ENCODE measurements at regions not wholly inside any gene's neighbourhood (a gene's known extent, or its start where the extent isn't known, plus 50 kb on each side); places are given as distances from the start of the nearest gene placed in this dataset.

- ChIA-PET POLR2A (no interaction called here), RAD21 (ENCODE audit: low non-redundant PET in 1 of 2, low total read pairs in 2 of 2, uncharacterized antibody in 2 of 2, unreplicated experiment in 2 of 2) (no interaction called here), CTCF (interaction anchor here (0.6 to 1.3 kb wide), 2 partner anchors 33 to 334 kb away, joined by 3 read pairs; no protein-coding TSS in a partner anchor)
- Histone ChIP-seq H3K4me3 (replicated peaks in 1 of 2; ENCODE audit: low read depth in 1 of 2, low read length in 2 of 2) (no peak overlapping the region), H3K36me3 (ENCODE audit: control insufficient read depth in 1 of 2, insufficient read depth in 2 of 2, low read length in 2 of 2) (no peaks in the 10 kb centered on the region), H2AFZ (ENCODE audit: low read depth, low read length, poor library complexity, severe bottlenecking) (no peak overlapping the region), H4K20me1 (ENCODE audit: insufficient read depth) (no peaks in the 10 kb centered on the region), H3K27ac (ENCODE audit: low read depth, low read length) (no peak overlapping the region), H3K9ac (ENCODE audit: low read length) (no peak overlapping the region), H3K4me2 (ENCODE audit: low read length) (no peak overlapping the region), H3K27me3 (ENCODE audit: insufficient read depth, low read length) (no peaks in the 10 kb centered on the region), H3K79me2 (ENCODE audit: insufficient read depth, low read length) (no peaks in the 10 kb centered on the region), H3K9me2 (ENCODE audit: insufficient read depth) (no peaks in the 10 kb centered on the region), H3K4me1 (ENCODE audit: control insufficient read depth in 1 of 2, insufficient read depth in 2 of 2, low read length in 2 of 2) (no peaks in the 10 kb centered on the region), H3K9me3 (ENCODE audit: control insufficient read depth in 1 of 2, insufficient read depth in 1 of 2, low read depth in 1 of 2, low read length in 2 of 2) (no peaks in the 10 kb centered on the region)
- intact Hi-C loops (cut with micrococcal nuclease): loop anchor here (1.0 to 10.0 kb wide), 2 partner anchors 200 to 333 kb away; no protein-coding TSS in a partner anchor
- no TSS peak for BruUV-seq (replicated peaks)
- TF ChIP-seq FOSL1 (IDR thresholded peaks at IDR 0.05; ENCODE audit: low read depth) (no peak), CTCF (IDR thresholded peaks at IDR 0.05 in 2 of 3, conservative IDR thresholded peaks at IDR 0.05 in 1 of 3; ENCODE audit: borderline replicate concordance in 1 of 3, insufficient read depth in 1 of 3, low read depth in 2 of 3, low read length in 2 of 3) (peak; percentile 19 to 58 (median 52); a peak in 5 of 6 replicates), RAD21 (IDR thresholded peaks at IDR 0.05; ENCODE audit: low read depth) (peak; percentile 30; the same call in 1 of the 2 replicates), CBX3 (IDR thresholded peaks at IDR 0.05; ENCODE audit: low read depth) (no peak)
- ATAC-seq: peak; percentile 74
- DNase-seq (ENCODE audit: low read depth, low spot score): no peak
These were observed 375.0 kb downstream of the WDR72 start for GRCh38 chr15:53384417-53384816.

- no TSS peak for BruUV-seq (replicated peaks)
- no peaks in the 10 kb centered on the region for H3K79me2 ChIP-seq (ENCODE audit: insufficient read depth, low read length)
- intact Hi-C loops (cut with micrococcal nuclease): no loop called here
- H2AFZ ChIP-seq (ENCODE audit: low read depth, low read length, poor library complexity, severe bottlenecking): no peak overlapping the region
- no peak for TF ChIP-seq SIN3A (IDR thresholded peaks at IDR 0.05; ENCODE audit: low read depth)
- TF ChIP-seq EGR1 (IDR thresholded peaks at IDR 0.05; ENCODE audit: low read depth): no peak
- no peak for TF ChIP-seq CTCF (IDR thresholded peaks at IDR 0.05 in 2 of 3, conservative IDR thresholded peaks at IDR 0.05 in 1 of 3; ENCODE audit: borderline replicate concordance in 1 of 3, insufficient read depth in 1 of 3, low read depth in 2 of 3, low read length in 2 of 3)
- no peak for TF ChIP-seq YY1 (IDR thresholded peaks at IDR 0.05; ENCODE audit: extremely low read depth, insufficient replicate concordance, low read depth, low read length)
- no peak for TF ChIP-seq MAX (IDR thresholded peaks at IDR 0.05)
- TF ChIP-seq JUND (IDR thresholded peaks at IDR 0.05): no peak
- no peak overlapping the region for H3K4me3 ChIP-seq (replicated peaks in 1 of 2; ENCODE audit: low read depth in 1 of 2, low read length in 2 of 2)
- POLR2A ChIA-PET: no interaction called here
- ATAC-seq: no peak
- 0 out of 4 replicates have a peak, but pooled peaks cover 0 to under 1% of the 10 kb centered on the region in 2 experiments for H3K9me3 ChIP-seq (ENCODE audit: control insufficient read depth in 1 of 2, insufficient read depth in 1 of 2, low read depth in 1 of 2, low read length in 2 of 2)
- H3K9ac ChIP-seq (ENCODE audit: low read length): no peak overlapping the region
- no peaks in the 10 kb centered on the region for H3K36me3 ChIP-seq (ENCODE audit: control insufficient read depth in 1 of 2, insufficient read depth in 2 of 2, low read length in 2 of 2)
- RAD21 ChIA-PET (ENCODE audit: low non-redundant PET in 1 of 2, low total read pairs in 2 of 2, uncharacterized antibody in 2 of 2, unreplicated experiment in 2 of 2): no interaction called here
- H3K27me3 ChIP-seq (ENCODE audit: insufficient read depth, low read length): no peaks in the 10 kb centered on the region; the same call in 1 of the 2 replicates
- H3K4me2 ChIP-seq (ENCODE audit: low read length): no peak overlapping the region
- no peak for DNase-seq (ENCODE audit: low read depth, low spot score)
- H4K20me1 ChIP-seq (ENCODE audit: insufficient read depth): no peaks in the 10 kb centered on the region
- no peaks in the 10 kb centered on the region for H3K4me1 ChIP-seq (ENCODE audit: control insufficient read depth in 1 of 2, insufficient read depth in 2 of 2, low read length in 2 of 2)
- CTCF ChIA-PET: no interaction called here
- no peaks in the 10 kb centered on the region for H3K9me2 ChIP-seq (ENCODE audit: insufficient read depth)
- no peak overlapping the region for H3K27ac ChIP-seq (ENCODE audit: low read depth, low read length)
These were observed 381.2 kb downstream of the WDR72 start for GRCh38 chr15:53378096-53378800.
